Epithelial cell of prostate (primary cell): ENCODE measurements at regions not wholly inside any gene's neighbourhood (a gene's known extent, or its start where the extent isn't known, plus 50 kb on each side); places are given as distances from the start of the nearest gene placed in this dataset.
"Not testable (repeated sequence)": the region's sequence is repeated elsewhere in the genome, so short reads cannot be mapped to it uniquely, and the experiment has no call there.

Experiments
- DNase-seq: peaks from one replicate; pipeline ENCODE4 v3.0.0-alpha.2; 2011; ENCODE audit warnings: low read depth, low spot score
- H3K27ac ChIP-seq: fragments of 450-650 bp; 2 replicates; pipeline ENCODE4 v1.5.1; 2017; ENCODE audit warnings: mild to moderate bottlenecking

DNA sequence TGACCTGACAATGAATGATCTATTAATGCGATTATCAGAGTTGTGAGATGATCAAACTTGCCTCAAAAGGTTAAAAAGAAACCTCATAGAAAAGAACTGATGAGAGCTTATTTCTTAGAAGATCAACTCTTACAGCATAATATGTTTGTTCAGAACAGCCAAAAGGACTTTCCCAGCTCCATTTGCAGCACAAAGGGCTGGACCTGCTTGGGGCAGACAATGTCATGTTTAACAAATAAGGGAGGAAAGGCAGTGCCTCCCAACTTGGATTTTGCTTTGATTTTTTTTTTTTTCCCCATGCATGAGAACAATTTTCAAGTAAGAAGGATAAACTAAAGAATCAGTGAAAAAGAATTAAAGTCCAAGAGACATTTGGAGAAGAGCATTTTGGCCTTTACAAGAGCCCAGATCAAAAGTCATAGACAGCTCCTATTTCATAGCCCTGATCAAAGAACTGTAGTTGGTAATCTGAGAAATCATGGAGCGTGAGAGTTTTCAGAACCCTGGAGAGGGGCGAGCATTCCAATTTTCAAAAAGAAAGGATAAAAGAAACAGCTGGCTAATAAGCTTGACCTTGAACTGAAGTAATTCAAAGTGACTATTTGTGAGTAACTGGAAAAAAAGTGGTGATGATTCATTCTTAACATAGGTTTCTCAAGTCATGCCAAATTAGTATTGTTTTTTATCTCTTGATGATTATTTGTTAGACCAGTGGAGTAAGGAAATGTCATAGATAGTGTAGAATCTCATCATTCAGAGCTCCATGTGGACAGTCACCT lies 136.0 kb upstream of the CFAP20DC start:
- no peak for DNase-seq
- no peak overlapping the region for H3K27ac ChIP-seq

GRCh38 chr3:59180006-59180405 lies 130.2 kb upstream of the CFAP20DC start:
- no peak overlapping the region for H3K27ac ChIP-seq
- DNase-seq = no peak

DNA sequence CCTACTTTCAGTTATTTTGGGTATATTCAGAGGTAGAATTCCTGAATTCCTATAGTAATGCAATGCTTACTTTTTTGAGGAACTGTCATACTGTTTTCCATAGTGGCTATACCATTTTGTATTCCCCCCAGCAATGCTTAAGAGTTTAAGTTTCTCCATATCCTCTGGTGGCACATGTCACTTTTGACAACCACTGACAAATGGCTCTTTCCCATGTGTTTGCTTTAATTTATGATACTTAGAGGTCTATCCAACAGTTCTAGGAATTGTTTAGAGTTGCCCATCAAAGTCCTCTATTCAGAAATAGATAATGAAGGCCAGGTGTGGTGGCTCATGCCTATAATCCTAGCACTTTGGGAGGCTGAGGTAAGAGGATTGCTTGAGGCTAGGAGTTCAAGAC lies 128.9 kb upstream of the CFAP20DC start:
- DNase-seq = no peak
- H3K27ac ChIP-seq = no peak overlapping the region

DNA sequence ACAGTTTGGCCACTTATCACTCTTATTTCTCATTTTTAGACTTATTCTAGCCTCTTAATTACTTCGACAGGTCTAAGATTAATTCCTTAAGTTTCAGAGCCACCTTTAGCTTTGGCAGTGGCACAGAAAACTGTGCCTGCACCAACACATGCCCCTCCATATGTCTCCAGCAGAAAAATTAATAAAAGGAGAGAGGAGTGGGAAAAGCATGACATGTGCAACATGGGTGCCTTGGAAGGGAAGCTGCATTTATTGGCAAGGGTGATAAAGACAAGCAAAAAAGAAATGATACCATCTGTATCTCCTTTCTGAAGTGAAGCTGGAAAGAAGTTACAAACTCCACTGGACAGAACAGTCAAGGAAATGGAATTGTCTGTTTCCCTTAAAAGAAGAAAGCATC lies 121.7 kb upstream of the CFAP20DC start:
- no peak for DNase-seq
- H3K27ac ChIP-seq = no peak overlapping the region

DNA sequence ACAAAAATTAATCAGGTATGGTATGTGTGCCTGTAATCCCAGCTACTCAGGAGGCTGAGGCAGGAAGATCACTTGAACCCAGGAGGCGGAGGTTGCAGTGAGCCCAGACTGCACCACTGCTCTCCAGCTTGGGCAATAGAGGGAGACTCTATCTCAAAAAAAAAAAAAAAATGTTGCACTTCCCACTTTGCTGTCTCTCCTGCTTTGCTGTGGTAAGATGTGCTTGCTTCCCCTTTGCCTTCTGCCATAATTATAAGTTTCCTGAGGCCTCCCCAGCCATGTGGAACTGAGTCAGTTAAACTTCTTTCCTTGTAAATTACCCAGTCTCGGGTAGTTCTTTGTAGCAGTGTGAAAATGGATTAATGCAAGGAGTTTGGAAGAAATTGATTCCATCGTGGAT lies 120.3 kb upstream of the CFAP20DC start:
- H3K27ac ChIP-seq, DNase-seq: not testable (repeated sequence)

- DNase-seq = no peak
- H3K27ac ChIP-seq = no peak overlapping the region
Observed at GRCh38 chr3:59167756-59168155, 117.9 kb upstream of the CFAP20DC start.

- DNase-seq = no peak
- H3K27ac ChIP-seq = no peak overlapping the region
Observed at GRCh38 chr3:59163953-59164352, 114.1 kb upstream of the CFAP20DC start.

DNA sequence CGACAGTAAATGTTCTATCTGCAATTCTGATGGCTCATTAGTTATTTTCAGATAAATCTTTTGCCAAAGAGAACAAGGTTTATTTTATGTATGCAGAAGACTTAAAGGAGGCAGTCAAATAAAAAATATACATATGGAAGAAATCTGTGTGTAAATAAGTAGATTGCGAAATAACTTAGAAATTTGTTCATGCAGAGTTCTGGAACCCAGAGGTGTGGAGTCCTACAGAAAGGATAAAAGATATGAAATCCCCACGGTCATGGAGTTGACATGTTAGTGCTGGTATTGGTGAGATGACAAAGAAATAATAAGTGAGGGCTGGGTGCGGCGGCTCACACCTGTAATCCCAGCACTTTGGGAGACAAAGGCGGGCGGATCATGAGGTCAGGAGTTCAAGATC lies 111.2 kb upstream of the CFAP20DC start:
- H3K27ac ChIP-seq = no peak overlapping the region
- no peak for DNase-seq

- no peak for DNase-seq
- no peak overlapping the region for H3K27ac ChIP-seq
Observed at GRCh38 chr3:59160133-59160746, 110.4 kb upstream of the CFAP20DC start.

- no peak overlapping the region for H3K27ac ChIP-seq
- no peak for DNase-seq
Observed at GRCh38 chr3:59153648-59154047, 103.8 kb upstream of the CFAP20DC start.

DNA sequence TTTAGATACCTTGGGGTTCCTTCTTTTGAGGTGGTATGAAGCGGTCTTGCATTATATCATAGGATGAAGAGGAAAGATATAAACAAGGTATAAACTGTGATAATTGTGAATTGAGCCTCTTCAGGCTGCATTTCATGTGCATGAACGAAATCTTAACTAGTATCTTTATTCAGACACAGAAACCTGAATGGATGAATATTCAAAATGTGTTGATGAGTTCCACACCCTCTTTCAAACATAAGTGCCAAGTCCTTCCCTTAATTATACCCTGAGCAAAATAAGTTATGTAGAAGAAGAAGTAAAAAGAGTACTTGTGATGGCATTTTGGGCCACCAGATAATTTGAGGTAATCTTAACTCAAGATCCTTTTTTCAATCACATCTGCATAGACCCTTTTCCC lies 103.1 kb upstream of the CFAP20DC start:
- no peak for DNase-seq
- no peak overlapping the region for H3K27ac ChIP-seq

DNA sequence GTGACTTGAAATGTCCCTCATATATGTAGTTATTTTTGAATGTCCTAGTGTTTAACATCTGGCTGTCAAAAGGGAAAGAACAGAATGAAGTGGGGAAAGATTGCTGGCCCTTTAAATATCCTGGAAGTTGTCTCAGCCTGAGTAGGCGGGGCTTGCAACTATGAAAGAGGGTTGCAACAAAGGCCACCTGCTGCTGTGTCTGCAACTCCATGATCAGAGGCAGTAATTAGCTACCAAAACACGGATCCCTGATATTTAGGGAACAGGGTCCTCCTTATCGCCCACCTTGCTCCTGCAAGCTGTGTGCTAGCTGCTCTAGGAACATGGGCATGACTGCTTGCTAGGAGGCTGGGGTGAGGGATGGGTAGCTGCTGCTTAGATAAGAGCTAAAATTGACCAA lies 100.2 kb upstream of the CFAP20DC start:
- H3K27ac ChIP-seq = no peak overlapping the region
- no peak for DNase-seq

DNA sequence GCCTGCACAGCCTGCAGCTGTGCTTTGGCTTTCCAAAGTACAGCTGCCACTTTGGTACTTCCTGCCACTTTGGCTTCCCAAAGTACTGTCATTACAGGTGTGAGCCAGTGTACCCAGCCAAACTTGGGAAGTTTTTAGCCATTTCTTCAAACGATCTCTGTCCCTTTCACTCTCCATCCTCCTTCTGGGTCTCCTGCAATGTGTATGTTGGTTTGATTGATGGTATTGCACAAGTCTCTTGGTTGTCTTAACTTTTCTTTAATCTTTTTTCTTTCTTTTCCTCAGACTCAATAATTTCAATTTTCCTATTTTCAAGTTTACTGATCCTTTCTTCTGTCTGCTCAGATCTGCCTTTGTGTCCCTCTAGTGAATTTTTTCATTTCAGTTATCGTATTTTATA lies 99.3 kb upstream of the CFAP20DC start:
- DNase-seq = no peak
- no peak overlapping the region for H3K27ac ChIP-seq

DNA sequence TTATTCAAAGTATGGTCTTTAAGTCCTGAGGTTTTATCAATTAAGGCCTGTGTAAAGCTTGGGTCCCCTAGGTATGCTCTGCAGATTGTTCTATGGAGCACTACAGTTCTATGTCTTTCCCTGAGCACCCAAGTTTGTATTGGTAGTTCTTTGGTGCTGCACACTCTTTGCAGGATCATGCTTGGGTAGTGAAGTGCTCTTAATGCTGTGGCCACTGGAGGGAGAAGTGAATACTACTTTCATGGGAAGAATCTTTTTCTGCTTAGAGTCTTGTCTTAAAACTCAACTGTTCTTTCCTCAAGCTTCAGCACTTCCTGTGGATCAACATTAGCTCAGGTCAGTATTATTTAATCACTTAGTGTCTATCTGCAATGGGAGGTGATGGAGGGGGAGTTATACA lies 93.6 kb upstream of the CFAP20DC start:
- H3K27ac ChIP-seq = no peak overlapping the region

DNA sequence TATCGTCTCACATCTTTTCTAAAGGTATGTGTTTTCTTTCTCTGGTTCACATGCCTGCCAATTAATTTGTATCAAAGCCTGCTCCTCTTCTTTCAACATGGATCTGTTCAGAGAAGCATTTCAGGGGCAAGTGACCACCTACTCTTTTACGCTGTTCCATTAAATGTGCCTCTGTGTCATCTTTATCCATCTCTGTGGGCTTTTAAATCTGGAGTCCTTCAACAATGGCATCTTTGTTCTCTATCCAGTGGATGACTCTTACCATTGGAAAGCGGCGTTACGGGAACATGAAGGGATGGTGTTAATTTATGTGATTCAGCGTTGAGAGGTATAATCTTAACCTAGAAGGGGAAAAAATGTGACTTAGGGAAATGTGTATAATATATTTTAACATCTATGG lies 92.7 kb upstream of the CFAP20DC start:
- DNase-seq = no peak
- H3K27ac ChIP-seq = no peak overlapping the region

More for the DNA sequence above, 93.6 kb upstream of the CFAP20DC start:
- DNase-seq = no peak

DNA sequence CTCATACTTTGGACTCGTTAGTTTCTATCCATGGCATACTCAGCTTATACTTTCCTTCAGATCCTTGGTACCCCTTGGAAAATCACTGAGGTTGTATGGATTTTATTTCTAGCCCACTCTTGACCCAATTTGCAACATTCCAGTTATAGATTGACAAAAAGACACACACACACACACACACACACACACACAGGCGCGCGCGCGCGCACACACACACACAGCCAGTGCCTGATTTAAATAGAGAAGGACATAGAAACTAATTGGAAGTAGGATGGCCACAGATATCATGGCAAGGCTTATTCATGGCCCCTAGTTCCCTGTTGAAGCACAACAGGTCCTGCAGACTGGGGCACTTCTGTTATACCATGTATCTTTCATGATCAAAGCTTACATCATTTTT lies 89.1 kb upstream of the CFAP20DC start:
- DNase-seq = no peak
- H3K27ac ChIP-seq = no peak overlapping the region

- no peak for DNase-seq
- H3K27ac ChIP-seq = no peak overlapping the region
Observed at GRCh38 chr3:59137415-59137814, 87.6 kb upstream of the CFAP20DC start.

DNA sequence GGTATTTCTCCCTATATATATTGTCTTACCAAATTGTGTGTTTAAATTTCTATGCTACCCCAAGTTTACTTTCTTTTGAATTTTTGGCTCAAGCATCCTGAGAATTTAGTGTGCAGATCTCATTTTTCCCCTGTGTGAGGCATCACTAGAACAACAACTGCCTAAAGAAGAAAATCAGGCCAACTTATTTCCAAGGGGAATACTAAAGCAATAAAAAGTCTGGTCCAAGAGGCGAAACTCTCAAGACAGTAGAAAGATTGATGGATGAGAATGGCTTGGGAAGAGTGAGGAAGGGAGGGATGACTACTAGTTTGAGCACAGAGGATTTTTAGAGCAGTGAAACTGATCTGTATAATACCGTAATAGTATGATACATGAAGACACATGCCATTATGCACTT lies 86.3 kb upstream of the CFAP20DC start:
- DNase-seq = no peak
- no peak overlapping the region for H3K27ac ChIP-seq

- no peak overlapping the region for H3K27ac ChIP-seq
- DNase-seq = no peak
Observed at GRCh38 chr3:59135096-59135495, 85.3 kb upstream of the CFAP20DC start.

- no peak for DNase-seq
- H3K27ac ChIP-seq = no peak overlapping the region
Observed at GRCh38 chr3:59133311-59133710, 83.5 kb upstream of the CFAP20DC start.

DNA sequence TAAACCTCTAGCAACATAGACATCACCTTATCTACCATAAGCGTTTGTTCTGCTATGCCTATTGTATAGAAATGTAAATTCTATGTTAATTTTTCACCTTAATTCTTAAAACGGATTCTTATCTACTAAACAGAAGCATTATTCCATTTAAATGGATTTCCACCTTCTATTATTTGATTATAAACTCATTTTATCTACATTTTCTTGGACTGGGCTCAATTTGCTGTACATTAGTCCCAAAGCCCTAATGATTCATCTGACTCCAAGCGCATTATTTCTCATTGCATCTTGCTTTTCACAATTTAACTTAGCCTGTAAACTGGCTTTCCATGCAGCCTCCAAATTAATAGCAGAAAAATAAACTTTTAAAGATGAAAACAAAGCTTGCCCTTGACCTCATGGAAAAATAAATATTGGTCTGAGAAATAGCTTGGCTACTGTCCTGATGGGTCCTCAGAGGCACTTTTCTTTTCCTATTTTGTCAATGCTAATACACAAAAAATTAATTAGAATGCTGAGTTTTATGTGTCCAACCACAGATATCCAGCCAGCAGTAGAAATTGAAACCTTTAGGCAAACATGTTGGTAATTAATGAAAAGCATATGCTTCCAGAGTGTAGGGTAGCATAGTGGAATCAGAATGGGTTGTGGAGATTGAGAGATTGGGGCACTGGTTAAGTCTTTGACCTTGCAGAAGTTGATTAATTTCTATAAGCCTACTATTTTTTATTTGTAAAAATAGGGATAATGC lies 81.4 kb upstream of the CFAP20DC start:
- no peak for DNase-seq
- H3K27ac ChIP-seq = no peak overlapping the region
